NCI-H748 treated with DMSO at 0.1 percent for 48 hours (cell line): ENCODE measurements at regions not wholly inside any gene's neighbourhood (a gene's known extent, or its start where the extent isn't known, plus 50 kb on each side); places are given as distances from the start of the nearest gene placed in this dataset.
"Not testable (repeated sequence)": the region's sequence is repeated elsewhere in the genome, so short reads cannot be mapped to it uniquely, and the experiment has no call there.

Source experiments
- DNase-seq: peaks from one replicate; lab custom pipeline; 2025; lab: John Stamatoyannopoulos, UW

DNA sequence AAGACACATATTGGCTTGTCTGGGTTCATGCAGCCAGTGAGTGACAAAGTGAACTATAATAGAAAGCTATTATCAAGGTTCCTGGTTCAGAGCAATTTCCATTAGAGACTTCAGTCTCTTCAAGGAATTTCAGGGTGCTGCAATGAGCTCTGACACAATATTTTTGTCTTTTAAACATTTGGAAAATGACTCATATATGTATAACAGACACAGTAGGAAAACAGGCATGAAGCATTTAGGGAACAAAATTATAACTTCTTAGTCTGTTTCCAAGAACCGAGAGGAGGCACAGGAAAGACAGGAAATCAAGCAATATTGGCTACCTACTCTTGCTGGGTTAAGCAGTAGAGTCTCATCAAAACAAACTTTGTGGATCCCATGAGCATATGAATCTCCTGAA, 170.4 kb downstream of the PTPRC start:
- no peak for DNase-seq

DNA sequence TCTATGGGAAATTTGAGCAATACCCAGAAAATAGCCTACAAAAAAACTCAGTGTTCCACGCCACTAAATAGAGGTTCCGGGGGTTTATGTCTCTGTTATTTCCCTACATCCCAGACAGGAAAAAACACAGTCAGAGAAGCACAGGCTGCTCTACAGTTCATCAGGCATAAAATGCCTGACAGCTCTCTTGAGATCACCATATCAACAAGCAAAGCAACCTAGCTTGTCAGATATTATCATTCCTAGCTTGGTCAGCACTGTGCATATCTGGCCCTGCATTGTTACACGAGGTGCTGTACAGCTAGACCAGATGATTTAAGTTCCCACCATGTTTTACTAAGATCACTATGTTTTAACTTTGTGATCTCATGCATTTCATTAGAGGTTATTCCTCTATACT, 172.6 kb downstream of the PTPRC start:
- DNase-seq, result no peak

DNA sequence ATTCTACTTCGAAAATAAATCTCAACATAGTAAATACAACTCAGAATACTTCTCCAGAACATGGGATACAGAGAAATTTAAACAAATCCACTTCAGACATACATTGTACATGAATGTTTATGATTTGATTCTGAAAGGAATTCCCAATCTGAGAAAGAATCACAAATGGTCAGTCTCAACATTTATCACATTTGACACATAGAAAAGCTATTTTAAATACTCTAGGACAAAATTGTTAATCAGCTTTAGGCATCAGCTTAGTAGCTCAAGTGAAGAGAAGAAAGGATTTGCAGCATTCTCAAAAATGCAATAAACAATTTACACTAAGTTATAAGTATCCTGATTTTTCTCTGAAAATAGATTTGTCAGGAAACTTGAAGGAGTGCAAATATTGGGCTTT, 184.8 kb downstream of the PTPRC start:
- DNase-seq, result no peak

DNA sequence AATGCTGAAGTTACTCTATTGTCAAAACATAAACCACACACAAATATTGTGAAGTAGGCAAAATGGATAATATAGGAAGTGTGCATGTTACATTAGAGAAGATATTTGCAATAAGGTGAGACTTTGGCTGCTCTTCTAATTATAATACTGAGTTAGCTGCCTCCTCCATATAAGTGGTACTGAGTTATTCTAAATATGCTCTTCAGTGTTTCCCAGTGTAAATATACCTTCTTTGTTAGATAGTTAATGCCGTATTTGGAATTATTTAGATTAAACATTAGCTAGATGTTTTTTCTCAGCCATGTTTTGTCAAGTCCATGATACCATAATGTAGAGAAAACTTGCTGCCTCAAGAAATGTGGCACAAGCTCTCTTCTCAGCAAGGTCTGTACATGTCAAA, 186.4 kb downstream of the PTPRC start:
- no peak for DNase-seq

DNA sequence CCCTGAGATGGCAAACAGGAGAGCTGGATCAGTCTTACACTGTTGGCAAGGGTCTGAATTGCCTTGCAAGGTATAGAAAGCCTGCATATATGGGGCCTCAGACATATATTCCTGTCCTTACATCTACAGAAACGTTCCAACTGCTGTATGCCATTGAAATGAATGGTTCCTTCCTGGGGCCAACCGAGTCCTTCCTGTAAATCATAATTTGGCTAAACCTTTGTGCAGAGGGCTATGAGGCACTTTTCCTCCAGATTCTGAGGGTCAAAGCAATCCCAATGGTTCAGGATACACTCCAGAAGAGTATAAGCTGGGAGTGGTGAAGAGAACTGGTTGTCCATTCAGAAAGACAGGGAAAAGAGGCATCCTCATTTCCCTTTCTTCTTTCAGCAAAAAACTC, 190.5 kb downstream of the PTPRC start:
- no peak for DNase-seq

DNA sequence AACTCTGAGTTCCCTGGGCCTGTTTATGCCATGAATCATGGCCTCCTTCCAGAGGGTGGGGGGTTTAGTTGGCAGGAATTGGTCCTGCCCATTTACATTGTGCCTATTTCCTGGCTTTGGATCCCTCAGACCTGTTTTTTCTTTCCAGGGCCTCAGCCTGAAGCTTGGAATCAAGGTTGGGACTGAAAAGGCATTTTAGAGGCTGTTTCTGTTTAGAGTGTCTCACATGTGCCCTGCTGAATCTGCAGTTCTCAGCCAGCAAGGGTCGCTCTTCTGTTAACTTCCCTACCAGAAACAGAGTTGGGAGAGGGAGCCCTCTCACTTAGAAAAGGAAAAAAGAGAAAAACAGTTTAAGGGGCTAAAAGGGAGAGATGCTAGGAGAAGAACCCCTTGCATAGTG, 191.1 kb downstream of the PTPRC start:
- no peak for DNase-seq

DNA sequence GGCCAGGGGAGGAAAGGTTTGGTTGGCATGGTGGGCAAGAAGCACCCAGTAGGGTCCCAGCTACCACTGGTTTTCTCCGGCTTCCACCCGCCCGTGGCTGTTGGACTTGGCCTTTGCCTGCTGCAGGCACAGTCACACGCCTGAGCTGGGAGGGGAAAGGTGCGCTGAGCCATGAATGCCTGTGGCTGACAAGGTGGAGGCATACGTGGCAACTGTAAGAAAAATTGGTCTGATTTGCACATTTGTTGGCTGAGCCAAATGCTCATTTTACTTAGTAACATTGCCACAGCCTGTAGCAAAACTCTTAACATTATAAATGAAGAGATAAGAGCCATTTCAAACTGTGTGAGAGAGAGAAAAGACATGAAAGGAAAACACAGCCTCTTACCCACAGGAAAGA, 191.6 kb downstream of the PTPRC start:
- no peak for DNase-seq

DNA sequence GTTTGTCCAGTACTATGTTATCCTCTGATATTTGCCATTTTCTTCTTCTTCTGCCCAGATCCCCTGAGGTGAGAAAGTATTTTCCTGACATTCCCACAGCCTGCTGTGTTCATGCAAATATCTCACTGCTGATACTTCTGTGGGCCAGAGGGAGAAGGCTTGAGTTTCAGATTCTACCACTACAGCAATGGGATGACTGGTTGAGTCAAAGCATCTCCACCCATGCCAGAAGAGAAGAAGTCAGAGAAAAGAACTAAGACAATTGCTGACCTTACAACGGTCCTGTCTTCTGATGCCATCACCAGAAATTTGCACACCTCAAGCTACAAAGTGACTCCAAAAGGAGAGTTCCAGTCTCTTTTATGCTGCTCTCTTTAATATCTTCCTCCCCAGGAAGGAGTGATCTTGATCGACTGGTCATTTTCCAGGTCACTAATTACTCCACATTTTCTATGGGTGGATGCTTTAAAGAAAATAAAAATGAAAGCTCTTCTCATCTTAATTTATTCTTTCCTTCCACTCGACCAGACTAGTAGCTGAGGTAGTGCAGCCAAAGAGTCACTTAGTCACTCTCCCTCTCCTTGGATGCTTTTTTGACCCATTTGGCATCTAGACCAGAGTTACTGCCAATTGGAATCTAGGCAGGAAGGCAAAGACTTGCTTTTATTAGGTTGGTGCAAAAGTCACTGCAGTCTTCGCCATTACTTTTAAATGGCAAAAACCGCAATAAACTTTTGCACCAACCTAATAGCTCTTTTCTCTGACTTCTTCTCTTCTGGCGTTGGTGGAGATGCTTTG, 195.1 kb downstream of the PTPRC start:
- DNase-seq, result no peak

DNA sequence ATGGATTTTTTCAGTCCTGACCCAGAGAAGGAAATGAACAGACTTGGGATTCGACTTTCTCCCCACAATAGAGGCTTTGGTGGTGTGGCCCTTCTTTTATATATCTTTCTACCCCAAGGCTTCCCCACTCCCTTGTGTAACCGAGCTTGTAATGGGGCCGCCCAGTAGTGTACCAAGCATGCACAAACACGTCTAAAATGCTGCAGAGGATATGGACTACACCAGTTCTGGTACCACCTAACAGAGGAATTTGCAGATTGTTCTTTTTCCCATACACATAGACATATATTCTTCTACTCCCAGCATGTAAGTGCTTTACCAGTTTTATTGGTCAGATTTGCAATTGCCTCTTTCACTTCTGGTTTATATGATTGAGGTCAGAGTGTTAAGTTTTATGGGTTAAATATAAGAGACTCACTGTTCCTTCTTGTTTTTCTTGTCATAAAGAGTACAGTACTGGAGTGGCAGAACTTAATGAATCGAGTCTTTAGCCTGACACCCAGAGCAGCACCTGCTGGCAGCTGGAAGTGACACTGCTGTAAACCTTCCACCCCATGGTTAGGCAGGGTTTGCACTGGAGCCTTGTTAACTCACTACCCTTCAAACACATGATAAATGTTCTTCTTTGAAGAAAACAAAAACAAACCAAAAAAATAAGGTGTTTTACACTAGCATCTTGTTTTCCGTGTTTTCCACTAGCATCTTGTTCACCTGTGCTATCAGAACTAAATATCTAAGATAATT, 198.6 kb downstream of the PTPRC start:
- no peak for DNase-seq

DNA sequence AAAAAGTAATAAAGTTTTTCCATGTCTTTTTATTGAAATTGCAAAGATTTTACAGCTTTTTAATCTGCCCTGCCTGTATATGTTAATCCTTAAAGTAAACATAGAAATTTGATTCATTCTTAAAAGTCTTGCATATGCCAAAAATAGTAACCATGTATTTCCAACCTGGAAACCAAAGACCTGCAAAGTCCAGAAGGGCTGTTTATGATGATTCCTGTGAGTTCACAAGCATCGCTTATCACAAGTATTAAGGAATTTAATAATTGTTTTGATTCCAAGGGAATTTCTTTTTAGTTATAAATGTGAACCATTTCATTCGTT, 199.1 kb downstream of the PTPRC start:
- DNase-seq, result no peak

DNA sequence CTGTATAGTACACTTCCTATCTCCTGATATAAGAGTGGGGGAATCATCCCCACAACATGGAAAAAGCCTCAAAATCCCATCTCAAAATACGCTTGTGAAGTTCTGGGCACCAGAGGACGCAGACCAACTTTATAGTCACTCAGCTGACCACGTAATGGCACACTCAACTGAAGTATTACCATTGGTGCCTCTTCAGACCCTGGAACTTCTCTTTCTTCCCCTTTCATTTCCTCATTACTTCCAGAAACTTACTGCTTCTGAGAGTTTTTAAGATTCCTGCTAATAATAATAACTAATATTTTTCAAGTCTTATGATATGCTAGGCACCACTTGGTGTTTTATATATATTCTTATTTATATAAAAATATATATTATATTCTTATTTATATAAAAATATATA, 202.6 kb downstream of the PTPRC start:
- no peak for DNase-seq

DNA sequence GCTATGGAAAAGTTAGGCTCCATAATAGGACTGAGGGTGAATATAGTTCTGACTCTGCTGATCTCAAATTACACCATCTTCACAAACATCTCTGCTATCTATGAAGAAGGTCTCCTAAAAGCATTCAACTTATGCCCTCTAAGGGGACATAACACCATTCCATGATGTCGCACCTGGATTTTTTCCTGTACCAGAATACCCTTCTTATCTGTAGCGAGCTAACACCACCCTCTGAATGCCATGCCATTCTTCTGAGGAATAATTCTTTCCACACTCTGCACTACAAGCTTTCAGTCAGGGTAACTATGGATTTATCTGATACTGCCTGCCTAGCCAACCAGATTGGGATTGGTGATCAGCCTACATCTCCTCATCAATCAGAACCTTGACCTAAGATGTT, 203.8 kb downstream of the PTPRC start:
- DNase-seq, result no peak

DNA sequence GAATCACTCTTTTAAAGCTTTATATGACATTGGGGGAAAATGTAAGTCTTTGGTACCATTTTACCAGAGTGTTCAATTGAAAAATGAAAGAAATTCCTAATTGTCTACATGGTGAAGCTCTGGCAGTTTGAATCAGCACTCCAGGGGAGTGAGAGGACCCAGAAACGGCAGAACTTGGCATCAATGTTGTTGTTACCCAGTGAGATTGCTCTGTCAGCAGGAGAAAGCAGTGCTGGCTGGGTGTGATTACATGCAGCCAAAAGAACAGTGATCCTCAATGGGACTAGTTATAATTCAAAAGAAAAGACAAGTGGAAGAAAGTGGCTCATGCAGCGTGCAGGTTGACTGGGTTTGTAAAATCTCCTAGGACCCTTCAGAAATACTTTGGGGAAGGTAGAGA, 206.4 kb downstream of the PTPRC start:
- DNase-seq, result no peak

DNA sequence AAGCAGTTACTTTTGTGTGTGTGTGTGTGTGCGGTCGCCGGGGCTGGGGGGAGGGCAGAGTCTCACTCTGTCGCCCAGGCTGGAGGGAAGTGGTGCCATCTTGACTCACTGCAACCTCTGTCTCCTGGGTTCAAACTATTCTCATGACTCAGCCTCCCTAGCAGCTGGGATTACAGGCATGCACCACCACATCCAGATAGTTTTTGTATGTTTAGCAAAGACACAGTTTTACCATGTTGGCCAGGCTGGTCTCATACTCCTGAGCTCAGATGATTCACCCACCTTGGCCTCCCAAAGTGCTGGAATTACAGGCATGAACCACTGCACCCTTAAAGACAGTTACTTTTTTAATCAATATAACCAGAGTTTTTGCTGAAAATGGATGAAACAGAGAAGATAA, 207.0 kb downstream of the PTPRC start:
- DNase-seq, result no peak

DNA sequence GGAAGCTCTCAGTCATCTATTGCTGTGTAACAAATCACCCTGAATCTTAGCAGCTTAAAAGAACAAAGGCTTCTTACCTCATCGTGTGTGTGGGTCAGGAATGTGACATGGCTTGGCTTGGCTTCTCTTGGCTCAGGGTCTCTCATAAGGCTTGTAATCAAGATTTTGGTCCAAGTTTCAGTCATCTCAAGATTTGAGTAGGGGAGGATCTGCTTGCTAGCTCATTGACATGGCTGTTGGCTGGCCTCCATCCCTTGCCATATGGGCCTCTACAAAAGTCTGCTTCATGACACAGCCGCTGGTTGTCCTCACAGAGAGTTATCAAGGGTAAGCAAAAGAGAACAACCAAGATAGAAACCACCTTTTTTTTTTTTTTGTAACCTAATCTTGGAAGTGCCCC, 207.7 kb downstream of the PTPRC start:
- DNase-seq, result no peak

DNA sequence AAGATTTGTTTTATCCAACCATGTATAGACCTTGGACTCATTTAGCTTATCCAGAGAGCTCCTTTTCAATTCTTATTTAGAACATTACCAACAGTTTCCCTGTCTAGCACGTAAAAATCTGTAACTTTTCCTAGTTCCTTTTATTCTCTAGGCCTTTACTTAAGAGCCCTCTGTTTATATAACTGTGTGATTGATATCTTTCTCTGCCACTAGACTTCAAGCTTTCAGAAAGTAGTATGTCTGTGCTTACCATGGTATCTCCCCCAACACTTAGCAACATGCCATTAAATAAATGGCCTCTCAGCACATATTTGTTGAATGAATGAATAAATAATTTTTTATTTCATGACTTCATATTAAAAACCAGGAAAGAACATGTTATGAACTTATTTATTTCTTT, 209.4 kb downstream of the PTPRC start:
- DNase-seq, result no peak

DNA sequence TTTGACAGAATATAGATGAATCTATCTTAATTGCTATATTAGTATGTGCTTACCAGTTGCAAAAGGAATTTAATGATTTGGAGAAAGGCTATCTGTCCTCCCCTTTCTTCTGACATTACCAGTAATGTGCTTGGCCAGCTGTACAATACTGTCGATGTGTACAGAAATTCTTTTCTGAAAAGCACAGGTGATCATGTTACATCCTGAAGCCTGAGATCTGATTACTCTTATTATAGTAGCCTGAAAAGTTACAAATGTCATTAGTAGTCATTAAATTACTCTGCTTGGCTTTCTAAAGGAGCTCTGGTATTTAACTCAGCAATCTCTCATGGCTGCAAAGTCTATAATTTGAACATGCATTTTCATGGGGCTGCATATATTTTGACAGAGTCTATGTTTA, 209.8 kb downstream of the PTPRC start:
- DNase-seq, result no peak

DNA sequence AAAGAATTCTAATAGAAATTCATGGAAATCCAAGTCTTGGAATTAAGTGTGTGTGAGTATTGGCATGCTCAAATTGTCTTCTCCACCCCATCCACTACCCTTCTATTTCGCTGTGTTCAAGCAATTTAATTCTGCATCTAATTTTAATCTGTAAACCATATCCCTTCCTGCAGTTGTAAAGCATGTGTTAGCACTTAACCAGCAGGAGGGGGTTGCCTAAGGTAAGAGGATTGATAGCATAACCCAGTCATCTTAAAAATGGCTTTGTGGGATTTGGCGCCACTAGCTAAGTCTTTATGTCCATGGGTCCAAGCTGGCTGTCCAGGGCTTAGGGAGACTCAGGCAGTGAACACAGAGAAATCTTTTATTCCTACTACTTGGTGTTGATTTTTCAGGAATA, 210.3 kb downstream of the PTPRC start:
- DNase-seq, result no peak

DNA sequence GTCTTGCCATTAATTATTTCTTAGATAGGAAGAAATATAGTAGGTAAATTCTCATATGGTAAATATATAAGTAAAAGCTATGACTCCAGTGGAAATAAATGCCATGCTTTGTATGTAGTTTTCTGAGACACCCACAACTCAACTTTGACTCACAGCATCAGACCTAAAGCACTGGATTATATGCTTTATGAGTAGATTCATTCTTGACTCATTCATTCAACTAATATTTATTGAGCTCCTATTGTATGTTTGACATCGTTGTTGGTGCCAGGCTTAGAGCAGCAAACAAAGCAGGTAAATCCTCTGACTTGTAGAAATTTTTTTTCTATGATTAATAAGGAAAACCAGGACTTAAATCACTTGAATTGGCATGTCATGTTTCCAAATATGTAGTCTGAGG, 211.4 kb downstream of the PTPRC start:
- no peak for DNase-seq

DNA sequence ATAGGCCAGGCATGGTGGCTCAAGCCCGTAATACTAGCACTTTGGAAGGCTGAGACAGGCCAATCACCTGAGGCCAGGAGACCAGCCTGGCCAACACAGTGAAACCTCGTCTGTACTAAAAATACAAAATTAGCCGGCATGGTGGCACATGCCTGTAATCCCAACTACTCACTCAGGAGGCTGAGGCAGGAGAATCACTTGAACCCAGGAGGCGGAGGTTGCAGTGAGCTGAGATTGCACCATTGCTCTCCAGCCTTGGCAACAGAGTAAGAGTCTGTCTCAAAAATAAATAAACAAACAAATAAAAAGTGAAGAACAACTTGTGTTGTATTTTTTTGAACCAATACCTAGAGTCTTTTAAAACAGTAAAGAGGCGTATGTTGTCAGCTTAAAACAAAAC, 212.1 kb downstream of the PTPRC start:
- DNase-seq, result not testable (repeated sequence)

DNA sequence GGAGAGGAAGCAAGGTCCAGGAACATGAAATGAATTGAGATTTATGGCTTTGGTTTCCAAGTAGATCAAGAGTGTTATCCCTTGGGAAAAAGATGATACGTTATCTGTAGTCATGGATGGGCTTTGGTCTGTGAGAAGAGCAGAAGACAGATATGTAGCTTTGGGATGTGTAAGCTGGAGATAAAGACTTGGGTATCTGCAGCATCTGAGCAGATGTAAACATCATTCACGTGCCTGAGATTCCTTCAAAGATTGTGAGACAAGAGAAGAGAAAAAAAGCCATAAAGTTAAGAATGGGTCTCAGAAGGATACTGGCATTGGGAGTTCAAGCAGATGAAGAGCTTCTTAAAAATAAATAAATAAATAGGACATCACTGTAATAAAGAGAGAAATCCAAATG, 217.8 kb downstream of the PTPRC start:
- no peak for DNase-seq

DNA sequence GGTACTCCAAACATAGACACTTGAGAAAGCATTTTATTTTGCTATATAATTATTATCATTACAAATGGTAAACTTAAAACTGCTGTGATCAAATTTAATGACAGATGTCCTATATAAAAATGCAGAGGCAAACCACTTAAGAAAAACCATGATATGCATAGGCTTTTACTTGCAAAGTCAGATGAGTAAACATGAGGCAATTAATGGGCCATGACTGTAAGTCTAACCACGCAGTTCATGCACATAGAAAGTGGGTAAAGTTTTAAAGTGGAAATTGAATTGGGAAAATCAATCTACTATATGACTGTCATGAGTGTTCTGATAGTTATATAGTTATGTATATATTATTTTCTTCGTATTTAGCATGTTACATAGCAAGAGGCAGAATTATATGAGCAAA, 219.2 kb downstream of the PTPRC start:
- no peak for DNase-seq

DNA sequence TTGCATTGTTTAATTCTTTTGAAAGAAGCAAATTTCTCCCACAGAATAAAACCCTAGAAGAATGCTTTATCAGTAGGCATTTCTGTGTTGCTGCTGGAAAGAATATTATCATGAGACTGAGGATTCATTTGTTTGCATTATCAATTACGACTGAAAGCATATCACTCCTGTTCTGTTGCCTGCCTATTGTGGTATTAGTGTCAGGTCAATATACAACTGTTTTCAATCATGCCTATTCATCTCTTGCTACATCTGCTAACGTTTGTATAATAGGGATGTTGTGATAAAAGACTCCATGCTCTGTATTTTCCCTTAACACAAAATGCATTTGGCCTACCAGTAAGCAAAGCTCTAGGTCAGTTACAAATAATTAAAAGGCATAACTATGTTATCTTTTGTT, 221.5 kb downstream of the PTPRC start:
- no peak for DNase-seq

DNA sequence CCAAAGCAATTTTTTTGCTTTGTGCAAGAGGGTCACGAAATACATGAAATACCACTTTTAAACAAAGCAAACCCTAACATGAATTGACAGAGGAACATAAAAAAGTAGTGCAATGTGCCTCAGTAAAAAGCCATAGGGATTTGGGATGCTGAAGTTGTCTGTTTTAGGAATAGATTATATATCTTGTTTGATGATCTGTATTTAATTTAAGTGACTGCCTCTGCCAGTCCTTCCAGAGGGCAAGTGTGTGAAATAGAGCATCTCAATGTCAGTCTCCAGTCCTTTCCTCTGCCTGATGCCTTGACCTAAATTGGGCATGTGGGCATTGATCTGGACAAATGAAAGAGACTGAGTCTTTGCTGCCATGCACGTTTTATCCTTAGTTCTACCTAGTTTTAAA, 222.8 kb downstream of the PTPRC start:
- DNase-seq, result no peak
